ENCODE measurements at regions not wholly inside any gene's neighbourhood (a gene's known extent, or its start where the extent isn't known, plus 50 kb on each side); places are given as distances from the start of the nearest gene placed in this dataset.

GRCh38 chr14:62428429-62429203 lies 616.6 kb downstream of the KCNH5 start:
- peak; percentile 38 for DNase-seq (ENCODE audit: low spot score)
- POLR2A ChIA-PET (ENCODE audit: low non-redundant PET), result no interaction called here
- TF ChIP-seq CTCF (conservative IDR thresholded peaks at IDR 0.05; ENCODE audit: low read depth), result no peak
- peak overlapping the region; percentile 76 for H3K27ac ChIP-seq
- CTCF ChIA-PET, result no interaction called here

DNA sequence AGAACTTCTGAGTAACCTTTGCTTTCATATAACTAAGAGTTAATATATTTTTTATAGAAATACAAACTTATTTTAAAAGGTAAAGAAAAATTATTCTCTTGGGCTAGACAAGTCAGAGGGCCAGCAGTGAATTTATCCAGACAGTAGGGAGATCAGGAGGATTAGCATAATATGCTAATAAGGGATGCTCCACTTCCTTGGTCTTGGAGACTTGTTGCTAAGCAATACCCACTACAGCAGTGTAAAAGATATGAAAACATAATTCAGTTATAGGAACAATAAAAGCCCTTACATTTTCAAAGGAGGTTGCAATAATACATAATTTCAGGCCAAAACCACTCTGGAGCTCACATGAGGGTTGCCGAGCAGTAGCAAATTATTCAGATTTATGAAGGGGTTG lies 615.6 kb downstream of the KCNH5 start:
- DNase-seq (ENCODE audit: low spot score), result no peak
- TF ChIP-seq CTCF (conservative IDR thresholded peaks at IDR 0.05; ENCODE audit: low read depth), result no peak
- POLR2A ChIA-PET (ENCODE audit: low non-redundant PET), result no interaction called here
- H3K27ac ChIP-seq, result no peak overlapping the region
- CTCF ChIA-PET, result no interaction called here

DNA sequence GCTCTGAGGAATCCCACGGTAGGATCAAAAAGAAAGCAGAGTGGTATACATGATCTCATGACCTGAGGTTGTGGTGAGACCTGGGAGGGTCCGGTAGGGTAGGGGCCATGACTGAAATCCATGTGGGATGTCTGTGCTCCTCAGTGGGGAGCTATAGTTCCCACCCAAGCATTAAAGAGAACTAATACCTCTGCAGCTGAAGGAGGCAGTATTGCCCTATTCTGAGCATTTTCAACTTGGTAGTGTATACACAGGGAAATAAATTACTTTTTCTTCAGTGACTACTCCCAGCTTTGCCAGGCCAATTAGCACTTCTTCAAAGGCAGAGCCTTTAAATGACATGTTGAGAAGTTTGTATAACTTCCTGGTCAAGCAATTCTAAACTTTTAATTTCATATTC lies 613.8 kb downstream of the KCNH5 start:
- no peak for TF ChIP-seq CTCF (conservative IDR thresholded peaks at IDR 0.05; ENCODE audit: low read depth)
- no peak overlapping the region for H3K27ac ChIP-seq
- ChIA-PET POLR2A (ENCODE audit: low non-redundant PET) (no interaction called here), CTCF (interaction anchor here (0.6 kb wide), 1 partner anchor 122 kb away, joined by 7 read pairs; no protein-coding TSS in a partner anchor)
- DNase-seq (ENCODE audit: low spot score), result no peak

DNA sequence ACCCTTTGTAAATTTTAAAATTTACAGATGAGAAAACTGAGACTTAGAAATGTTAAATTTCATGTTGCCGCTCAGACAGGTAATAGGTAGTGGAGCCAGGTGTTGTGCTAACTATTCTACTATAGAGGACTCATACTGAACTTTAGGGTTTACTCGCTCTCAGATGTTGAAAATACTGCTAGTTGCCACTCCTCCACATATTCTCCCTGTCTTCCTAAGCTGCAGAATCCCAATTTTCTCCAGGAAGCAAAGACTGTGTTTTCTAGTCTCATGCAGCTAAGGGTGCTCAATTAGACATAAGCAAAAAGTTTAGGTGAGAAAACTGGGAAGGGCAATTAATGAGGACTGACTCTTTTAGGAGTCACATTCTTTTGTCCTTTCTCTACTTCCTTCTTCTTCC lies 612.3 kb downstream of the KCNH5 start:
- no peak for DNase-seq (ENCODE audit: low spot score)
- CTCF ChIA-PET, result no interaction called here
- POLR2A ChIA-PET (ENCODE audit: low non-redundant PET), result no interaction called here
- no peak overlapping the region for H3K27ac ChIP-seq
- no peak for TF ChIP-seq CTCF (conservative IDR thresholded peaks at IDR 0.05; ENCODE audit: low read depth)

- no peak for TF ChIP-seq CTCF (conservative IDR thresholded peaks at IDR 0.05; ENCODE audit: low read depth)
- H3K27ac ChIP-seq, result no peak overlapping the region
- ChIA-PET CTCF (no interaction called here), POLR2A (ENCODE audit: low non-redundant PET) (no interaction called here)
- DNase-seq (ENCODE audit: low spot score), result no peak
These were observed 609.0 kb downstream of the KCNH5 start for GRCh38 chr14:62436261-62436660.

DNA sequence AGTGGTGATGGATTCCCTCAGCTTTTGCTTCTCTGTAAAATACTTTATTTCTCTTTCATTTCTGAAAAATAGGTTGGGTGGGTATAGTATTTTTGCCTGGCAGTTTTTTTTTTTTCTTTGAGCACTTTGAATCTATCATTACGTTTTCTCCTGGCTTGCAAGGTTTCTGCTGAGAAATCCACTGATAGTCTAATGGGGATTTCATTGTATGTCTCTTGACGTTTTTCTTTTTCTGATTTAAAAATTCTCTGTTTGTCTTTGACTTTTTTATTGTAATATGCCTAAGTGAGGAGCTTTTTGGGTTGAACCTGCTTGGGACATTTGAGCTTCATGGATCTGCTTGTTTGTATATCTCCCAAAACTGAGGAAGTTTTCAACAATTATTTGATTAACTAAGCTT lies 606.0 kb downstream of the KCNH5 start:
- ChIA-PET POLR2A (ENCODE audit: low non-redundant PET) (no interaction called here), CTCF (no interaction called here)
- no peak for DNase-seq (ENCODE audit: low spot score)
- TF ChIP-seq CTCF (conservative IDR thresholded peaks at IDR 0.05; ENCODE audit: low read depth), result no peak
- H3K27ac ChIP-seq, result no peak overlapping the region

All from RWPE1 (cell line).